ENCODE measurements at regions not wholly inside any gene's neighbourhood (a gene's known extent, or its start where the extent isn't known, plus 50 kb on each side); places are given as distances from the start of the nearest gene placed in this dataset.

DNA sequence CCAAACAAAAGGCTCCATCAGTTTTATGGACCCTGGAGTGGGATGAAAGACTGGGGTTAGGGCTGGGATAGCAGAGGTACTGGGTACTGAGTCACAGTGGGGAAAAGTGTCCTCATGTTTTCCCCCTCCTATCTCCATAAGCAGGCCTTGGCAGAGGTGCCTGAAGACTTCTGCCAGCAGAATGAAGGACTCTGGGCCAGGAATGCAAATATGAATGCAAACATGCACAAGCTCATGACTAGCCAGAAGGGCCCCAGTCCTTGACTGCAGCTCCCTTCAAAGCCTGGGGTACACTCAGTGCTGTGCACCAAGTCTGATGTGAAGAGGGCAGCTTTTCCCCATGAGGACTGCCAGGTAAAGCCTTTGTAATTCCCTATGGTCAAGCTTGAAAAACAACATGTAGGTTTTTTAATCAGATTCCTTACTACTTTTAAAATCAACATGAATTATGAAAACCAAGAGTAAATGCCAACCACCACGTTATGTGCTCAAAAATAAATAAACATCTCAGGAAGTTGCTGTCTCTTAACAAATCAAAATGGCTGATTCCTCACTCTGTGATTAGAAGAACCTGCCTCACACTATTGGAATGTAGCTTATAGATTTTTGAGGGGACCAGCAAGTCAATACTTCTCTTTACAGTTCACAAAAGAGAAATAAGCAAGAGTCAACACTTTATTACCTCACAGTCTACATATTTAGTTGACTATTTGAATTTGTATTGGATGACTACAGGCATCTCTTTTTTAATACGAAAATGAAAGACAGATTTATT, 1512.0 kb downstream of the ARAP2 start:
- TF ChIP-seq, protein P1, sequence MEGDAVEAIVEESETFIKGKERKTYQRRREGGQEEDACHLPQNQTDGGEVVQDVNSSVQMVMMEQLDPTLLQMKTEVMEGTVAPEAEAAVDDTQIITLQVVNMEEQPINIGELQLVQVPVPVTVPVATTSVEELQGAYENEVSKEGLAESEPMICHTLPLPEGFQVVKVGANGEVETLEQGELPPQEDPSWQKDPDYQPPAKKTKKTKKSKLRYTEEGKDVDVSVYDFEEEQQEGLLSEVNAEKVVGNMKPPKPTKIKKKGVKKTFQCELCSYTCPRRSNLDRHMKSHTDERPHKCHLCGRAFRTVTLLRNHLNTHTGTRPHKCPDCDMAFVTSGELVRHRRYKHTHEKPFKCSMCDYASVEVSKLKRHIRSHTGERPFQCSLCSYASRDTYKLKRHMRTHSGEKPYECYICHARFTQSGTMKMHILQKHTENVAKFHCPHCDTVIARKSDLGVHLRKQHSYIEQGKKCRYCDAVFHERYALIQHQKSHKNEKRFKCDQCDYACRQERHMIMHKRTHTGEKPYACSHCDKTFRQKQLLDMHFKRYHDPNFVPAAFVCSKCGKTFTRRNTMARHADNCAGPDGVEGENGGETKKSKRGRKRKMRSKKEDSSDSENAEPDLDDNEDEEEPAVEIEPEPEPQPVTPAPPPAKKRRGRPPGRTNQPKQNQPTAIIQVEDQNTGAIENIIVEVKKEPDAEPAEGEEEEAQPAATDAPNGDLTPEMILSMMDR (IDR thresholded peaks at IDR 0.05; ENCODE audit: insufficient read depth, low read depth, low read length) = no peak
- no peak for DNase-seq (ENCODE audit: low read depth)
- H3K4me3 ChIP-seq (ENCODE audit: low read depth, low read length) = no peak overlapping the region

DNA sequence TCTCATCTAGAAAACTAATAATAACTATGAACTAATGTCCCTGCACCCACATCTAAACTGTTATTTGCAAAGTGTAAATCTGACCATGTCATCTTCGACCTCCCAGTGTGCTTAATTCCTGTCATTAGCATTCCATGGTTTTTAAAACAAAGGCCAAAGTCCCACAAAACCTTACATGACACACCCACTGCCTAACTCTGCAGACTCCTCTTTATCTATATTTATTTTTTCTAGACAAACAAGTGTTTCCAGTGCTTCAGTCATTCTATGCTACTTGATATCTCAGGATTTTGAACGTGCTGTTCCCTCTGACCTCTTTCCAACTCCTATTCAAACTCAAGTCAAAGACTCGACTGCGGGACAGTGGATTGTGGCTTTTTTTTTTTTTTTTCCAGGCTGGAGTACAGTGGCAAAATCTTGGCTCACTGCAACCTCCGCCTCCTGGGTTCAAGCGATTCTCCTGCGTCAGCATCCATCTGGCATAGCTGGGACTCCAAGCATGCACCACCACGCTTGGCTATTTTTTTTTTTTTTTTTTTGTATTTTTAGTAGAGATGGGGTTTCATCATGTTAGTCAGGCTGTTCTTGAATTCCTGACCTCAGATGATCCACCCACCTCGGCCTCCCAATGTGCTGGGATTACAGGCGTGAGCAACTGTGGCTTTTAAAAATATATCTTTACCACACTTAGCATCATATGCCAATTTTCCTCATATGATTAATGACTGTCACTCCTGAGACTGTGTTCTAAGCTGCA, 1511.0 kb downstream of the ARAP2 start:
- TF ChIP-seq, protein P1 (IDR thresholded peaks at IDR 0.05; ENCODE audit: insufficient read depth, low read depth, low read length) = no peak
- no peak overlapping the region for H3K4me3 ChIP-seq (ENCODE audit: low read depth, low read length)
- no peak for DNase-seq (ENCODE audit: low read depth)

DNA sequence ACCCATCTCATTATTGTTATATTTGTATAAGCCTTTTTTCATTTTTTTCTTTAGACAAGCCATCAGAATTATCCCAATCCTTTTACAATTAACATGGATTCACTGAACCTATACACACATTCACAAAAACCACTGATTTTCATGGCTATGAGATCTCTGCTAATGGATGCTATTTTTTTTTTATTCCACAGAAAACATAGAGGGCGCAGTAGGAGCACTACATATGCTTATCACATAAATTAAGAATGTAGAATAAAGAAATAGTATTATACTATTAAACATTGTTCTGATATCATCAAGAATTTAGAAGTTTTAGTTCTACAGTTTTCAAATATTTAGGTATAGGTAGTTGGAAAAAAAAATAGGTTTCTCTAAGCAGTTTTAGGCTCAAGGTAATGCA, 1477.4 kb downstream of the ARAP2 start:
- DNase-seq (ENCODE audit: low read depth) = no peak
- no peak overlapping the region for H3K4me3 ChIP-seq (ENCODE audit: low read depth, low read length)
- TF ChIP-seq, protein P1 (IDR thresholded peaks at IDR 0.05; ENCODE audit: insufficient read depth, low read depth, low read length) = no peak

DNA sequence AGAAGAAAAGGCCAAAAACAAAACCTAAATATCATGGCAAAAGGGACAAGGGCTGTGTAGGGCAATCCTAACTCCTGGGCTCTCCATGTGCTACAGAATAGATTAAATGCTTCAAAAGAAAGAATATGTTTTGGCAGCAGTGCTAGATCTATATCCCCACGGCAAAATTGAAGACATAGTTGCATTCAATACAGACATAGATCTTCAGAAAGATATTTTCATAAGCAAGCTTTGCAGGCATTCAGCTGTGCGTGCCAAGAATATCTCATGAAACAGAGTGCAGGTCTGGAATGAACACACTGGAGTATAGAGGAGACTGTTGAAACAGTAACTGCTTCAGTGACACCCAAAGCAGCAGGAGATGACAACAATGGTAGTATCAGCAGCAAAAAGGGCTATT, 1476.9 kb downstream of the ARAP2 start:
- no peak for DNase-seq (ENCODE audit: low read depth)
- no peak overlapping the region for H3K4me3 ChIP-seq (ENCODE audit: low read depth, low read length)
- TF ChIP-seq, protein P1 (IDR thresholded peaks at IDR 0.05; ENCODE audit: insufficient read depth, low read depth, low read length) = no peak

DNA sequence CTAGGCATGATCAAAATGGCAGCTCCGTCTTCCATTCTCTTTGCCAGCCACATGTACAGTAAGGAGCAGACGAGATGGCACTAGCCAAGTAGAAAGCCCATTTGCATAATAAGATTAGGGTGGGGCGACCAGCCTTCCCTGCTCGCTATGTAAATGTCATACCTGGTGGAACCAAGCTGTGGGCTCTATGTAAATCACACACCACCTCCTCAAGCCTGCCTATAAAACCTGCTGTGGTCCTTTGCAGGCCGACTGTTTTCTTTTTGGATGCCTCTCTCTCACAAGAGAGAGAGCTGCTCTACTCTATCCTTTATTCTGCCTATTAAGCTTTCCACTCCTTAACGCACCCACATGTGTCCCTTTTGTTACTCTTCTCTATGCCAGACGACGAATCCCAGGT, 1472.7 kb downstream of the ARAP2 start:
- no peak for DNase-seq (ENCODE audit: low read depth)
- TF ChIP-seq, protein P1 (IDR thresholded peaks at IDR 0.05; ENCODE audit: insufficient read depth, low read depth, low read length) = no peak
- H3K4me3 ChIP-seq (ENCODE audit: low read depth, low read length) = no peak overlapping the region

DNA sequence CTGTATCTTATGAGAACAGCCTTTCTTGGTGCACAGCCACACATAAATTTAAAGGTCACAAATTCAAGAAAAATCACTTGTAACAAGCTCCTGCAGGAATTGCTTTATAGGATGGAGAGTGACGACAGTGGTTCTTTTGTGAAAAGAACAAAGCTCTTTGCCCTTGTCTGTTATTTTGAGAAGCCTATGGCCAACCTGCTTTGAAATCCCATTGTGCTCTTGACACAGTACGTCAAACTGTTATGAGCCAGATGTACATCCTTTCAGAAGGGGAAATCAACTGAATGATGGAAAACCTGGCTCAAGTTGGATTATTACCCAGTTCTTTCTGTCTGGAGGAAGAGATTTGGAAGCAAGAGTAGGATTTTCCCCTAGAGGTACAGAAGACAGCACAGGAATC, 1454.2 kb downstream of the ARAP2 start:
- H3K4me3 ChIP-seq (ENCODE audit: low read depth, low read length) = no peak overlapping the region
- no peak for DNase-seq (ENCODE audit: low read depth)
- TF ChIP-seq, protein P1 (IDR thresholded peaks at IDR 0.05; ENCODE audit: insufficient read depth, low read depth, low read length) = no peak
